AG20443 (cell line): ENCODE measurements at regions not wholly inside any gene's neighbourhood (a gene's known extent, or its start where the extent isn't known, plus 50 kb on each side); places are given as distances from the start of the nearest gene placed in this dataset.
"Not testable (repeated sequence)": the region's sequence is repeated elsewhere in the genome, so short reads cannot be mapped to it uniquely, and the experiment has no call there.

Experiments
- DNase-seq: peaks from one replicate; pipeline ENCODE4 v3.0.0; 2012; ENCODE audit warnings: low spot score, mixed read lengths

DNA sequence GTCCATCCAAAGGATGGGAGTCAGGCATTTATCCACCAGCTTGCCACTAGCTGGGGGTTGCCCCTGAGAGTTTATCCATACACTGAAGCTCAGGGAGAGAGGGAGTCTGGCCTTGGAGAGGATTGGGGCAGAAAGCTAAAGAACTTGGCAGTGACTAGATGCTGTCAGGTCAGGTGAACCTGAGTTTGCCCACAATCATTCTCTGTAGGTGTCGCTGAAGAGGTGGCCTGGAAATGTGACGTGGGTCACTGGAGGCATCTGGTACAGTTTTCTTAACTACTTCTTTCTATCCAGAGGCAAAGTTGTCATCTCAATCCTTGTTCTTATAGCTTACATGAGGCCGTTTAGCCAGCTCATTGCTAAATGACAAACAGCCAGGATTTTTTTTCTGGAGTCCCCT is 298.0 kb upstream of the CTNNB1 start:
- DNase-seq: no peak

DNA sequence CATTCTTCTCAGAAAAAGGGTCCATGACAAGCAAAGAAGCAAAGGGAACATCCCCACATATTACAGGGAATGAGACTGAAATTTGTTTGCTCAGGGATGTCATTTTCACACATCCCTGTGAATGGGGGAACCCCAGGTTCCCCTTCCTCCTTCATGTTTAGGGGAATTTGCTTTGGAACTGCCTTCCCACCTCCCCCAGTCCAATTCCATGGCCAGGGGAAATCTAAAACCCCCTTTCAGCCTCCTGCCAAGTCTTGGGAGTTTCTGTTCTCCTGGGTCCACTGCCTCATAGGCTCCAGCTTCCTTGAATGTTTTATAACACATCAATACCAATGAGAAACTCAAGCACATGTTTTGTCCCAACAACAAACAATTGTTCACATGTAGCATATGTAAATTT is 297.5 kb upstream of the CTNNB1 start:
- DNase-seq: no peak

DNA sequence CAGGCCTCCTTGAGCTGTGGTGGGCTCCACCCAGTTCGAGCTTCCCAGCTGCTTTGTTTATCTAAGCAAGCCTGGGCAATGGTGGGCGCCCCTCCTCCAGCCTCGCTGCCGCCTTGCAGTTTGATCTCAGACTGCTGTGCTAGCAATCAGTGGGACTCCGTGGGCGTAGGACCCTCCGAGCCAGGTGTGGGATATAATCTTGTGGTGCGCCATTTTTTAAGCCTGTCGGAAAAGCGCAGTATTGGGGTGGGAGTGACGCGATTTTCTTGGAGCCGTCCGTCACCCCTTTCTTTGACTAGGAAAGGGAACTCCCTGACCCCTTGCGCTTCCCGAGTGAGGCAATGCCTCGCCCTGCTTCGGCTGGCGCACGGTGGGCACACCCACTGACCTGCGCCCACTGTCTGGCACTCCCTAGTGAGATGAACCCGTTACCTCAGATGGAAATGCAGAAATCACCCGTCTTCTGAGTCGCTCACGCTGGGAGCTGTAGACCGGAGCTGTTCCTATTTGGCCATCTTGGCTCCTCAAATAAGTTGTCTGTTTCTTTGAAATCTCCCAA is 291.3 kb upstream of the CTNNB1 start:
- not testable (repeated sequence) for DNase-seq

DNA sequence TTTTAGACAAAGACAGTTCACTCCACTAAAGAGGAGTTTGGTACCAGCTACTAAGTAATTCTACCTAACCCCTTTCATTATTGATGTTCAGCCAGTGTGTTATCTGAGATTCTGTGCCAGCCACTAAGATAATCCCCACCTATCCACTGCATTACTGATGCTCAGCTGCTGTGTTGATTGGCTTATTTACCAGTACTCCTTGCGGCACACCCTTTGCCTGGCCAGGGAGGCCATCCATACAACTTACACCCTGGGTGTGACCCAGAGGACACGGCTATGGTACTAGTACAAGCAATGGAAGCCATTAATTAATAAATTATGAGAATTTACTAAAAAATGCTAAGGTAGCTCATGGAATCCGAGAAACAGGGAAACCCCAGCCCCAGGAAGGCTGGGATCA is 290.7 kb upstream of the CTNNB1 start:
- DNase-seq: no peak

DNA sequence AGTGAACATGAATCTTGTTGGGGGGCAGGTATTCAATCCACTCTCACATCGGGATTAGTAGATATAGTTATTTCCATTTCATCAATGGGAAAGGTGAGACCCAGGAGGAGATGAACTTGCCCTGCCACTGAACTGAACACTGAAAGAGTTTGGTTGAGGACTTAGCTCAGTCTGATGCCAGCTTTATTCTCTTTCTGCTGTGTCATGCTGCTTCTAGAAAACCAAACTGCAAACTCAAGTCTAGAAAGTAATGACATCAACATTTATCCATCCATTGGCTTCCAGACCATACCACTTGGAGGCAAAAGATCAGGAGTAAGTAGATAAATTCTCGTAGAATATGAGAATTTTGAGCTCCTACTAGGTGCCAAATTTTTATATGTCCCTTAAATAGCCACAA is 288.0 kb upstream of the CTNNB1 start:
- no peak for DNase-seq

DNA sequence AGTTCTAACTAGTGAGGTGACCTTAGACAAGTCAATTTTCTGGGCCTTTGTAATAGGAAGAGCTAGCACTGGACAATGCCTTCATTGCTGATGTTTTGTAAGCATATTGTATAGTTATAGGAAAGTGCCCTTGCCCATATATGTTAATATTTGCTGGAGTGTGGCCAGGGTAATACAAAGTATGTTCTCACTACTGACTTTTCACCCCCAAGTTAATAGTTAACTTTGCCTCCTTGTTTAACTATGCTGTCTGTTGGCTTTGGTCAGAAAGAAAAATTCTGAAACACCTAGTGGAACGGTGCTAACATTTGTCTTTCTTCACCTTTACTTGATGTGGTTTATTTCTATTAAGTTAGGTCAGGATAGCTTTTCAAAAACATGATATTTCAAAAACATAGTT is 287.4 kb upstream of the CTNNB1 start:
- no peak for DNase-seq

DNA sequence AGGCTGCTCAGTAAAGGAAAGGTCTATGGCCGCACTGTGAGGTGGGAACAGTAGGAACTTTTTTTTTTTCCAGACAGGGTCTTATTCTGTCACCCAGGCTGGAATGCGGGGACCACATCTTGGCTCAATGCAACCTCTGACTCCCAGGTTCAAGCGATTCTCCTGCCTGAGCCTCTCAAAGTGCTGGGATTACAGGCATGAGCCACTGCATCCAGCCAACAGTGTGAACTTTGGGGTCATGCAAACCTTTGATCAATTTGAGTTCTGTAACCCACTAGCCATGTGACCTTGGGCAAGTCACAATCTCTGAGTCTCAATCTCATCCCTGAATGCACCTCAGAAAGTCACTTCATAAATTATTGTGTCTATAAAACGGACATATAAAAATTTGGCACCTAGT is 286.8 kb upstream of the CTNNB1 start:
- no peak for DNase-seq

DNA sequence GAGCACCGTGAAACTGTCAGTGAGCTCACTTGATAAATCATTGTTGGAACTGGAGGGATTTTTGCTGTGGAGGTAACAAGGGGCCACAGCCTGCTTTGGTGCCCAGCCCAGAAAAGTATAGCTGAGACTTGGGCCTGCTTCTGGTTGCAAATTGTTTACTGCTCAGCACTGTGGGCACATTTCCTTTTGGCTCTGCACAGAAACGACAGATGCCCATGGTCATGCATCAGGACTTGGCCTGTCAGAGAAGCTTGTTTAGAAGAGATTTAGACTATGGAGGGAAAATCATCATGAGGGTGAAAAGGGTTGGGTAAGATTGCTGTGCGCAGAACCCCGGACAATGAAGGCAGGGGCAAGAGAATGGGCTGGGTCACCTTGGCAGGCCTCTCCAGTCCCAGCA is 286.1 kb upstream of the CTNNB1 start:
- no peak for DNase-seq

DNA sequence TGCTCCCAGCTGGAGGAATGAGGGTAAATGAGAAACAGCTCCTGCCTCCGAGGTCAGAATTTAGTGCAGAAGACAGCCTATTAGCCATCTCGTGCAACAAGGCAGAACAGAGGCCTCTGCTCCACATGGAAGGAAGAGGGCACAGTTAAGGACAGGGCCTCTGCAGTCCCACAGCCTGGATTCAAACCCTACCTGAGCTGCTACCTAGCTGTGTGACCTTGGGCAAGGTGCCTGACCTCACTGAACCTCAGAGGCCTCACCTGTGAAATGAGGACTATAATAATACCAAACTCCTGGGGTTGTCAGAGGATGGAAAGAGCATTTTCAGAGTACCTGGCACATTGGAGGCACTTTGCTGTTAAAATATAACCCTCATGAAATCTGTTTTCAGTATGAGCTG is 285.7 kb upstream of the CTNNB1 start:
- DNase-seq: no peak

DNA sequence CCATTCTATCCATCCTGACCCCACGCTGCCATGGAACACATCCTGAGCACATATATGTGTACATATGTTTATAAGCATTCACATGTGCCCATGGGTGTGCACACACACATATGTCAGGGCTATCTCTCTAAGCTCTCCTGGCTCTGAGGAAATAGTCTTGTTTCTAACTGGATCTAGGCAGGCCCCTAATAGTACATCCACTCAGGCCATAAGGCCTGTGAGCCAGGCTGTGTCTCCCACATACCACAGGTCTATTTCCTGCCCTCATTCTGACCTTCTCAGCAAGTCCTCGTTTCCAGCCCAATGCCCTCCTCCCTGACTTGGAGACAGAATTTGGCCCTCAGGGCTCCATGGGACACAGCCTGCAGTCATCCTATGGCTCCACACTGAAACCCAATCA is 284.8 kb upstream of the CTNNB1 start:
- DNase-seq: no peak

DNA sequence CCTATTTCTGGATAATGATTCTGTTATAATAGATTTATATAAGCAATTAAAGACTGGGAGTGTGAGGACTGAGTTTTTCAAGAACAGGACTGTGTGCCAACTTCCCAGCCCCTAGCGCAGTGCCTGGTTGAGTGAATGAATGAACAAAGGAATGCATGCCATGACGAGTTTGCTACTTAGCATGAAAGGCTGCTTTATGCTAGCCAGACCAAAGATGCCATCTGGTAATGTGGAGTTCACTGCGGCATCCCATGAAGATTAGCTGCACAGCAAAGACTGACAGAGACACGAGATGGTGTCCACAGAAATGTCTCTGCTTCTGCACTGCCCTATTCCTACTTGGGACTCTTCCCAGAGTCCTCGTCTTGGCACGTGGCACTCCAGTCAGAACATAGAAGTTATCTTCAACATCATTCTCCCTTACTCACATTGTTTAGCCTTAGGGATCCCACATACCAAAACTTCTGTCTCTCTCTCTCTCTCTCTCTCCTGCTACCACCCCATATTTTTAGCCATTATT is 283.9 kb upstream of the CTNNB1 start:
- no peak for DNase-seq

DNA sequence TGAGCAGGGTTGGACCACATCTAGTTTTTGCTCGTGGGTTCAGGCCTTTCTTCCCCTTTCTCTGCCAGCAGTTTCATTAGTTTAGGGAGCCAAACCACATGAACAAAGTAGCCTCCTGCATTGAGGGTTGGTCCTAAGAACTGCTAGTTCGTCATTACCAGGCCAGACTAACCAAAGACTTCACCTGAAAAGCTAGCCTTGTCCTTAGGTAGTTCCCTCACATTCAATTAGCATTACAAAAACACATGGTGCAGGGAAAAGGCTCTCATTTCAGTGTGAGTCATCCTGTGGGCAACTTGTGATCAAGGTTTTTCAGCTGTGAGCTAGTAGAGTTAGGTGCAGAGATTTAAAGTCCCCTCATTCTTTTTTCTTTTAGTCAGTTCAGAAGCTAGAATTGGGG is 279.3 kb upstream of the CTNNB1 start:
- peak; percentile 22 for DNase-seq

DNA sequence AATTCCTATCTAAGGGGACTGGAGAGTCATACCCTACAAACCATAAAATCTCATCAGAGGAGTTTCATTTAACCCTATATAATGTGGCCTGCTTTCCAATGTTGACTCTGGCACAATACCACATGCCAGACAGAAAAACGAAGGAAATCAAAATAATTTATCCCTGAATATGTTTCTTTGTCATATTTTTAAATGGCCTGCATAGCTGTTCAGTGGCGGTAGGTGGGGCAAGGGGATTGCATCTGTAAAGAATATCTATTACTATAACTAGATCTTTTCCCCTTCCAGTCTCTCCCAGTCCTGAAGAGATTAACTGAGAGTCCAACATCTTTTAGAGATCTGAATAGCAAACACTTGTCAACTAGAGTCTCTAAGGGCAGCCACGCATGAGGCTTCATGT is 278.1 kb upstream of the CTNNB1 start:
- no peak for DNase-seq

DNA sequence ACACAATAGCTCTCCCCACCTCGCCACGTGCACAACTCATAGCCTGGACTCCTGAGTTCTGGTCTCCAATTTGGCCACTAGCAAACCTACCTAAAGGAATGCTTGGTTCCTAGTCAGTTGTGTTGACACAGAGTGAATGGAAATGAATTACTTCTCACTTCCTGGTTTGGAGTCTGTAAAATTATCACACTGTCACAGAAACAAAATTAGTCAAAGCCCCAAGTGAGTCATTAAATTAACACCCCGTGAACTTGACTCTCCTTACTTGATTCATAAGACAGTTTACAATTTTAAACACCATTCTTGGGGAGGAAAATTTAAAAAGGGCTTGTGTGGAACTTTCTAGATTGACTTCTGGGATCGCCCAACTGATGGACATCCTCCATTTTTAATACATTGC is 276.2 kb upstream of the CTNNB1 start:
- no peak for DNase-seq

DNA sequence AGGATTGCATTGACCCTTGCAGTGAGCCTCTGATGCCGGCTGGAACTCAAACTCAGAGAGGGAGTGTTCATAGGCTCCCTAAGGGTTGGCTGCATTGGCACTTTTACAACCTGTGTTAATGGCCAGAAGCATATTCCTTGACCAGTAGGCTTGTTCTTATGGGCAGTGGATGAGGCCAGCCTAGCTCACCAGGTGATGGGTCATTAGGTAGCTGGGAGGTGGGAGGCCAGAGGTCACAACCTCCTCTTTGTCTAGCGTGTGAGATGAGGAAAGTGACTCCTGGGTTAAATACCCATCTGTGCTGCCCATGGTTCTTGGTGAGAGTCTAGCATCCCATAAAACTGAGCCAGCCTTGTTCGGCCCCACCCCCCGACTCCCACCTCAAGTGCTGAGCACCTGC is 275.7 kb upstream of the CTNNB1 start:
- no peak for DNase-seq

DNA sequence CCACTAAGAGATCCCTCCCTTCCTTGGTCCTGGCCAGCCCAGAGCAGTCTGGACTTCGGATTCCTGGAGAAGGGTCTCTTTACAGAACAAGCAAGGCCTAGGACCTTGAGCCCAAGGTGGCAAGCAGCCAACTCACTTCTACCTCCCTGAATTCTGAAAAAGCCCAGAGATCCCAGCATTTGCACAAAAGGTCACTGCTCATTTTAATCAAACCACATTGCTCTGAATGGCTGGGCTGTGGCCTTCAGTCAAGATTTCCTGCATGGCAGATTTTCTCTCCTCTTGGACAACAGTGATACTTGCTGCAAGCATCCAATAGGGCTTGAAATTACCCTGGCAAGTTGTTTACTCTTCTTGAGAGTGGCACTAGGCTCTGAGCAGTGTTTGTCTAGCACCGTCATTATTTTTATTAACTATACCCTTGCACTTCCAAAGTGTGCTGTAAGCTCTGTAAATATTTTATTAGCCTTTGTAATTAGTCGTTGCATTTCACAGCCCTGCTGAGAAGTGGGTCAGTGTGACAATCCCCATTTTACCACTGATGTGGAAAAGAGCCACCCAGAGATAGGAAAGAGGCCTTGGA is 274.7 kb upstream of the CTNNB1 start:
- no peak for DNase-seq

DNA sequence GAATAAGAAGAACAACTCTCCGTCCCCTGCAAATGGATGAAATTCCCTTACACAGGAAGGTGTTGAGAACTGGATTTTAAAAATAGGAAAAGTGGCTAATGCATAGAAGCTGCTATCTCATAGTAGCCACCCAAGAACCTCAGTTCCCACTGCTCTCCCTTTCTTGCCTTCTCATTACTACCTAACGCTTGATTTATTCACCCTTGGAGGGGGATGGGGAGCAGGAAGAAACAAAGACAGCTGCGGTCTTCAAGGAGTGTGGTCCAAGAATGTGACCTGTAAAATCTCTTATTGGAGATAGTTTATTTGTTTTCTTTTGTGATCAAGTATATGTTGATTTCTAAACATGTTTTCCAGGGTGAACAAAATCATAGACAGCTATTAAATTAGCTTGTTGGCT is 274.1 kb upstream of the CTNNB1 start:
- DNase-seq: no peak

DNA sequence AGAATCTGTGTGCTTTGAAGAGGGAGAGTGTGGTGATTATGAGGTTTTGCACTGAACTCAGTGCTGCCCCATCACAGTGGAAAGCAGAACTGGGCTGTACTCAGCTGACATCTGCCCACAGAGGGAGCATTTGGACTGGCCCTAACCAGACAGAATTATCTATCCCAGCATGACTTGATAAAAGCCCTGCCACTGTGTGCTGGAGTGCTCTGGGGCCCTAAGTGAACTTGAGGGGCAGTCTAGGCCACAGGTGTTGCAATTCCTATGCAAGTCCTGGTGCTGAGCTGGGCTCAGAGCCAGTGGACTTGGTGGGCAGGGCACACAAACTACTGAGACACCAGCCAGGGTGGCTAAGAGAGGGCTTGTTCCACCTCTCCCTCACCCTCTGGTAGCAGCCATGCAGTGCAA is 269.2 kb upstream of the CTNNB1 start:
- DNase-seq: no peak

DNA sequence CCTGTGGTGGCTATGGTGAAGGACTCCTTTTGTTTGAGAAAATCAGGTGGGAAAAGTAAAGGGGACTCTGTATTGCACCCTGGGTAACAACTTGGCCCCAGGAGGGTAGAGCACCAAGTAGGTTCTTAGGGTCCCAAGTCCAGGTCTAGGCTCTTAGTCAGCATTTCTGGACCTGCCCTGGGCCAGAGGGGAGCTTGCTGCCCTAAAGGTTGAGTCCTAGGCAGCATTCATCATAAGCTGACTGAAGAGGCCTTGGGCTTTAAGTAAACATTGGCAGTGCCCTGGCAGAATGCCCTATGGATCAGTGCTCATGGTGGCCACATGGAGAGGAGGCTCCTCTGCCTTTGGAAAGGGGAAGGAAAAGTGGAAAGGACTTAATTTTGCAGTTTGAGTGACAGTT is 268.5 kb upstream of the CTNNB1 start:
- no peak for DNase-seq

DNA sequence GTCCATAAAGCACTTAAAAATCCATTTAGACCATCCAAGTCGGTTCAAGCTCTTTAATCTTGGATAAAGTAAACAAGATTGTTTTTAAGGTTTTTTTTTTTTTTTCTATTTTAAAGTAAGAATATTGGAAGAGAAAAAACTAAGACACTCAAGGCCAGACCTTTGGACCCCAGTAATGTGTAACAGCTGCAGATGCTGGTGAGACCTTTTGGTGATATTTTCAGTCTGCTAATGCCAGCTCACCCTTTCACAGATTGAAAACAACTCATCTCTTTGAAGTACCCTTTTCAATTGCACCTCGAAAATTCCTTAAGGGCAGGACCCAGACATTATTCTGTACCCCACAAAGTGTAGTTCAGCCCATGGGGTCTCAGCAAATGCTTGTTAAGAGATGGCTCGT is 260.7 kb upstream of the CTNNB1 start:
- no peak for DNase-seq

DNA sequence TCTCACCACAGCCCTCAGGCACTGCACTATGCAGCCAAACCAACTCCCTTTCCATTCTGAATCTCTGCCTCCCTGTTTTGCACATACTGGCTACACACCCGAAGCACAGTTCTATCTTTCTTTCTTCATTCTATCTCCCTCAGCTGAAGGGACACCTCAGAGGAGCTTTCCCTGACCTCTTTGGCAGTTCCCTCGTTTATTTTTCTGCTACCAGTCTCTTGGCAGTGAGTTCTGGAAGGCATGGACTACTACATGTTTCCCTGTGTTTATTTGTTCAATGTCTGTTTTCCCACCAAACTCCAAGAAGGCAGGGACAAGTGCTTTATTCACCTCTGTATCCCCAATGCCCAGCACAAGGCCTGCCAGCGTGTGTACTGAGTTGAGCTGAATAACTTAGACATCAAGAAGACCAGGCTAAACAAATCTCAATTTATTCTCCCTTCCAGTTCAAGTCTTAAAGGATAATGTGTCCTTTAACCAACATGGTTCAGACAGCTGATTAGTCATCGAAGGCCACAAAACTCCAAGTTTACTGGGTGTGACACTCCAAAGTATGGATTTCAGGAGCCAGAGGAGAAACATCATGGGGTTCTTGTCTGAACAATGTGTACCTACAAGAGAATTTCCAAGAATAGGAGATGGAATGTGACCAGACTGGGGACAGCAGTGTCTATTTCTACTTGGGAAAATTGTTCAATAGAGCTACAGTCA is 260.1 kb upstream of the CTNNB1 start:
- no peak for DNase-seq

DNA sequence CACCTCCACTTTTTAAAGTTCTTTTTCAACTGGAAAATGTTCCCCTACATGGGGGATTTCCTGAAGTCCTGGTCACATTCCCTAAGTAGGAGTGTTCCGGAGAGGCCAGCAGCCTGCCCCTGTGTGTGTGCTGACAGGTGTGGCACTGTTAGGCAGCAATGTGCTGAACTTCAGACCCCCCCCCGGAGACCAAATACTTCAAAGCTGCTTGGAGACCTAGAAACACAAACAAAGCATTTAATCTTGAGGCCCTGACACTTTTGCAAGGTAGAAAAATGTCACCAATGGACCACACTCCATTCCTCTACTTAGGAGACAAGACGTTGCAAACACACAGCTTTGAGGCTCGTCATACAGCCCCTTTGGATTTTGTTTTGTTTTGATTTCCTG is 259.6 kb upstream of the CTNNB1 start:
- no peak for DNase-seq

DNA sequence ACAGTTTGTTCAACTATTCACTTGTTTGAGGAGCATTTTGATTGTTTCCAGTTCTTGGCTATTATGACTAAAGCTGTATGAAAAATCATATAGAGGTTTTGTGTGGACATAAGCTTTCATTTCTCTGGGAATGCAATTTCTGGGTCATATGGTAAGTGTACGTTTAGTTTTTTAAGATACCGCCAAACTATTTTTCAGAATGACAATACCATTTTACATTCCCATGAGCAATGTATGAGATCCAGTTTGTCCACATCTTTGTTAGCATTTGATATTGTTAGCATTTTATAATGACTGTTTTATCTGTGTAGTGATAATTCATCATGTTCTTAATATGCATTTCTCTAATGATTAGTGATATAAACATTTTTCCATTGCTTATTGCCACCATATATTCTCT is 258.7 kb upstream of the CTNNB1 start:
- DNase-seq: no peak

DNA sequence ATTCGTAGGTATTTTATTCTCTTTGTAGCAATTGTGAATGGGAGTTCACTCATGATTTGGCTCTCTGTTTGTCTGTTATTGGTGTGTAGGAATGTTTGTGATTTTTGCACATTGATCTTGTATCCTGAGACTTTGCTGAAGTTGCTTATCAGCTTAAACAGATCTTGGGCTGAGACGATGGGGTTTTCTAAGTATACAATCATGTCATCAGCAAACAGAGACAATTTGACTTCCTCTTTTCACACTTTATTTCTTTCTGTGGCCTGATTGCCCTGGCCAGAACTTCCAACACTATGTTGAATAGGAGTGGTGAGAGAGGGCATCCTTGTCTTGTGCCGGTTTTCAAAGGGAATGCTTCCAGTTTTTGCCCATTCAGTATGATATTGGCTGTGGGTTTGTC is 252.3 kb upstream of the CTNNB1 start:
- DNase-seq: not testable (repeated sequence)
